ENCODE measurements at regions not wholly inside any gene's neighbourhood (a gene's known extent, or its start where the extent isn't known, plus 50 kb on each side); places are given as distances from the start of the nearest gene placed in this dataset.
"Not testable (repeated sequence)": the region's sequence is repeated elsewhere in the genome, so short reads cannot be mapped to it uniquely, and the experiment has no call there.

- DNase-seq: no peak
Measured at GRCh38 chr3:18987862-18988447, 160.4 kb upstream of the KCNH8 start.

- DNase-seq: no peak
Measured at GRCh38 chr3:18987070-18987469, 161.2 kb upstream of the KCNH8 start.

- DNase-seq: no peak
Measured at GRCh38 chr3:18982920-18983319, 165.4 kb upstream of the KCNH8 start.

GRCh38 chr3:18976102-18976501 is 172.2 kb upstream of the KCNH8 start:
- not testable (repeated sequence) for DNase-seq

- DNase-seq: no peak
Measured at GRCh38 chr3:18968120-18968519, 180.2 kb upstream of the KCNH8 start.

GRCh38 chr3:18965781-18966180 is 182.5 kb upstream of the KCNH8 start:
- DNase-seq: no peak

- DNase-seq: no peak
Measured at GRCh38 chr3:18964640-18965039, 183.7 kb upstream of the KCNH8 start.

GRCh38 chr3:18951333-18951732 is 197.0 kb upstream of the KCNH8 start:
- DNase-seq: no peak

- DNase-seq: no peak
Measured at GRCh38 chr3:18946524-18946923, 201.8 kb upstream of the KCNH8 start.

GRCh38 chr3:18937574-18937973 is 210.7 kb upstream of the KCNH8 start:
- no peak for DNase-seq

GRCh38 chr3:18919158-18919557 is 229.2 kb upstream of the KCNH8 start:
- DNase-seq: no peak

GRCh38 chr3:18917923-18918322 is 230.4 kb upstream of the KCNH8 start:
- no peak for DNase-seq

- DNase-seq: no peak
Measured at GRCh38 chr3:18902081-18902793, 246.1 kb upstream of the KCNH8 start.

- no peak for DNase-seq
Measured at GRCh38 chr3:18901571-18901970, 246.7 kb upstream of the KCNH8 start.

GRCh38 chr3:18900994-18901393 is 247.3 kb upstream of the KCNH8 start:
- DNase-seq: no peak

GRCh38 chr3:18898911-18899310 is 249.4 kb upstream of the KCNH8 start:
- DNase-seq: no peak

- DNase-seq: no peak
Measured at GRCh38 chr3:18892756-18893155, 255.6 kb upstream of the KCNH8 start.

GRCh38 chr3:18892047-18892446 is 256.3 kb upstream of the KCNH8 start:
- DNase-seq: no peak

GRCh38 chr3:18891641-18892040 is 256.7 kb upstream of the KCNH8 start:
- DNase-seq: no peak

GRCh38 chr3:18890449-18890848 is 257.9 kb upstream of the KCNH8 start:
- no peak for DNase-seq

GRCh38 chr3:18888819-18889218 is 259.5 kb upstream of the KCNH8 start:
- DNase-seq: no peak

- DNase-seq: no peak
Measured at GRCh38 chr3:18888370-18888769, 259.9 kb upstream of the KCNH8 start.

GRCh38 chr3:18886331-18886730 is 262.0 kb upstream of the KCNH8 start:
- DNase-seq: no peak

- no peak for DNase-seq
Measured at GRCh38 chr3:18885612-18886011, 262.7 kb upstream of the KCNH8 start.

GRCh38 chr3:18883571-18883970 is 264.7 kb upstream of the KCNH8 start:
- DNase-seq: no peak

Data from NCI-H2081 treated with DMSO at 0.1 percent for 48 hours (cell line).